ENCODE measurements at regions not wholly inside any gene's neighbourhood (a gene's known extent, or its start where the extent isn't known, plus 50 kb on each side); places are given as distances from the start of the nearest gene placed in this dataset.

DNA sequence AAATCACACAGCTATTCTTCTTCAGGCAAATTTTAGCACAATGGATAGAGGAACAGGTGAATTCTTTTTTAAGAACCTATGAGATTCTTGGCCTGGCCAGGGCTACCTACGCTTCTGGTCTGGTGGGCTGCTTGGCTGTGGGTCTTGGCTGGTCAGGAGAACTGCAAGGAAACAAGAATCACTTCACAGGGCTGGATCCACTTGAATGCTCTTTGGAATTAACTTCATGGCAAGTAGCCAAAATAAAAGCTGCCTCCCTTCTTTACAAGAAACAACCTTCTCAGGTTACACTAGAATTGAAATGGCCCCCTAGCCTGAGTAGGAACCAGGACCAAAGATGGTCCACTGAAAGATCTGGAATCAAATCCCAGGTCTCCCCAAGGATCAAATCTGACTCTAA is 519.1 kb downstream of the IQCM start:
- Mint-ChIP-seq H3K4me1 (no peaks in the 10 kb centered on the region), H3K4me3 (no peak overlapping the region), H3K27me3 (no peaks in the 10 kb centered on the region), H3K36me3 (no peaks in the 10 kb centered on the region), H3K9me3 (ENCODE audit: low read depth) (no peaks in the 10 kb centered on the region), H3K27ac (no peak overlapping the region)
- CTCF ChIA-PET = no interaction called here
- no peak for DNase-seq
- no peak for ATAC-seq

DNA sequence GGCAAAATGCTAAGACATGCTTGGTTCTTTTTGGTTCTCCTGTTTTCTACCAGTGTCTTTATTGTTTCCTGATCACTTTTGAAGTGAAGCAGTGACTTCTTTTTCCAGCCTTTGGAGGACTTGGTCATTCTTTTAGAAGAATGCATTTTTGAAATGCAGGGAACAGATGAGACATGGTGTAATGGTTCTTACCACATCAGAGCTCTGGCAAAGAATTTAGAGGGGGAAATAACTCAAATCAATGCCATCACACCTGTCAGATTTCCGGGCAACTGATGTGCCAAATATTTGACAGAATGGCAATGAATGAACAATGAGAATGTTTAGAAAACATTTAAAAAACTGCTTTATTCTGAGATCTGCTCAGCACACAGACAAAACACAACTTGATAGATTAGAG is 519.6 kb downstream of the IQCM start:
- Mint-ChIP-seq H3K4me1 (no peaks in the 10 kb centered on the region), H3K36me3 (no peaks in the 10 kb centered on the region), H3K27ac (no peak overlapping the region), H3K27me3 (no peaks in the 10 kb centered on the region), H3K4me3 (no peak overlapping the region), H3K9me3 (ENCODE audit: low read depth) (no peaks in the 10 kb centered on the region)
- ATAC-seq = no peak
- no peak for DNase-seq
- CTCF ChIA-PET = no interaction called here

DNA sequence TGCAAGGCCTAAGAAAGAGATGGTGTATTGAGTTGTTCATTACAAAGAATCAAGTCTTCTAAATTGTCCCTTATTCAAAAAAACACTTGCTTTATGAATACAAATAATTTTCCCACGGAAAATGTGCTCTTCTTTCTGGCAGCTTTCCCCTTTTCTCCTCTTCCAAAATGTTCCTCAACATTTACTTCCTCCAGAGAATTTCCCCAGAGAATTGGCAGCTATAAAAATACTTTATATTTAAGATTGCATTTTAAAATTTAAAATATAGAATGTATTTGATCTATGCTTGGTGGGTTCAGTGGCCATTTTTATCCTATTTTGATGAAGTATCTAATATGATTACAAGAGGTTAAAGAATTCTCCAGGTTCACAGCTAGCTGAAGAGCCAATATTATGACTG is 521.0 kb downstream of the IQCM start:
- no peaks in the 10 kb centered on the region for H3K9me3 Mint-ChIP-seq (ENCODE audit: low read depth)
- CTCF ChIA-PET = no interaction called here
- H3K36me3 Mint-ChIP-seq = no peaks in the 10 kb centered on the region
- ATAC-seq = no peak
- no peak for DNase-seq
- no peaks in the 10 kb centered on the region for H3K27me3 Mint-ChIP-seq
- H3K4me1 Mint-ChIP-seq = no peaks in the 10 kb centered on the region
- H3K27ac Mint-ChIP-seq = no peak overlapping the region
- H3K4me3 Mint-ChIP-seq = no peak overlapping the region

DNA sequence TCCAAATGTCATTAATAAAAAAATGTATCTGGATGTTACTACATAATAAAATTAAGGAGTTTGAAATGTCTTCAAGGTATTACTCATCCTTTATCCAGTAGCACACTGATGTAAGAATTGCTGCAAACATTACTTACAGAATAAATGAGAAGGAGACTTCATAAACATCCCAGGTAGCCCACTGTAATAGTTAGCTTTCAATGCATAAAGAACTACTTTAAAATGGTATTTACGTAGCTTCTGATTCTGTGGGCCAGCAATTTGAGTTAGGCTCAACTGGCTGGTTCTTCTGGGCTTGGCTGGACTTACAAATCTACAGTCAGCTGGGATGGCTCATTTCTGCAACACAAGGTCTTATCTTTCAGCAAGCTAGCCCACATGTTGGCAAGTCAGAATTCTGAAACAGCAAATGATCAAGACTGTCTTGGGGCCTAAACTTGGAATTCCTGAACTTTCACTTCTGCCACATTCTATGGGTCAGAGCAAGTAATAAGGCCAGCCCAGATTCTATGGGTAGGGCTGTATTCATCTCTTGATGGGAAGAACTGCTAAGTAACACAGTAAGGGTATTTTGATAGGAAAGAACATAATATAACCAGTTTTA is 522.5 kb downstream of the IQCM start:
- no peaks in the 10 kb centered on the region for H3K4me1 Mint-ChIP-seq
- CTCF ChIA-PET = no interaction called here
- DNase-seq (no peak), ATAC-seq (no peak)
- H3K27ac Mint-ChIP-seq = no peak overlapping the region
- no peaks in the 10 kb centered on the region for H3K27me3 Mint-ChIP-seq
- H3K36me3 Mint-ChIP-seq = no peaks in the 10 kb centered on the region
- H3K9me3 Mint-ChIP-seq (ENCODE audit: low read depth) = no peaks in the 10 kb centered on the region
- H3K4me3 Mint-ChIP-seq = no peak overlapping the region

DNA sequence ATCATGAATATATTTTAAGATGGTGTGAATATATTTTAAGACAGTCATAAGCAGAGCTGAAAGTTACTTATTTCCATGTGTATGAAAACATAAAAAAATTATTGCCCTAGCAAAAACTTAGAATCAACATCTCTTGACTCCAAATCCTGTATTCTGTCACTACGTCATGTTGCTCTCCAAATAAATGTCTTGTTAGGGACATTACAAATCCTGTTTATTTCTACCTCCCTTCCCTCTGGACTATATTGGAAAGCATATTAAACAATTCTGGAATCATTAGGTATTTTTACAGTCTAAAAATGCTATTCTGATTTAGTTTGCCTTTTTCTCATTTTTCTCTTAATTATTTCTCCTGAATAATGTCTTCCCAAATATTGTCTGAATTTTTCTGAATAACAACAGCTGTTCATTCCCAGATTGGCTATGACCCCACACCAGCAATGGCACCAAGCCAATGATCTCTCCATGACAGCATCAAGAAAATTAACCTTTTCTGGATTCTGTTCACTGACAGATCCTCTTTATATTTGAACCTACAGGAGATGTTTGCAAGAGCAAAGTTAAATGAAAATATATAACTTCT is 523.1 kb downstream of the IQCM start:
- H3K4me3 Mint-ChIP-seq = no peak overlapping the region
- CTCF ChIA-PET = no interaction called here

DNA sequence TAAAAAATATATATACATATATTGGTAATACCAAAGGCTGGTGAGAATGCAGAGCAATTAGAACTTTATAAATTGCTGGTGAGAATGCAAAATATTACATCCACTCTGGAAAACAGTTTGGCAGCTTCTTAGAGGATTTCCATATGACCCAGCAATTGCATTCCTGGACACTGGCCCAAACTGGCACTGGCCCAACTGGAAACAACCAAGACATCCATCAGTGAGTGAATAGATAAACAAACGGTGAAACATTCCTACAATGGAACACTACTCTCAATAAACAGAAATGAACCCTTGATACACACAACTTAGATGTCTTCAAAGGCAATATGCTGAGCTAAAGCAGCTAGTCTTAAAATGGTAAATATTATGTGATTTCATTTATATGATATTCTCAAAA is 524.2 kb downstream of the IQCM start:
- Mint-ChIP-seq H3K4me3 (no peak overlapping the region), H3K27ac (no peak overlapping the region), H3K27me3 (no peaks in the 10 kb centered on the region), H3K36me3 (no peaks in the 10 kb centered on the region), H3K4me1 (no peaks in the 10 kb centered on the region), H3K9me3 (ENCODE audit: low read depth) (no peaks in the 10 kb centered on the region)
- CTCF ChIA-PET = no interaction called here
- ATAC-seq = no peak
- DNase-seq = no peak

More for the DNA sequence above, 523.1 kb downstream of the IQCM start:
- H3K36me3 Mint-ChIP-seq = no peaks in the 10 kb centered on the region
- ATAC-seq (no peak), DNase-seq (no peak)
- H3K9me3 Mint-ChIP-seq (ENCODE audit: low read depth) = no peaks in the 10 kb centered on the region
- H3K27me3 Mint-ChIP-seq = no peaks in the 10 kb centered on the region
- no peak overlapping the region for H3K27ac Mint-ChIP-seq
- no peaks in the 10 kb centered on the region for H3K4me1 Mint-ChIP-seq

DNA sequence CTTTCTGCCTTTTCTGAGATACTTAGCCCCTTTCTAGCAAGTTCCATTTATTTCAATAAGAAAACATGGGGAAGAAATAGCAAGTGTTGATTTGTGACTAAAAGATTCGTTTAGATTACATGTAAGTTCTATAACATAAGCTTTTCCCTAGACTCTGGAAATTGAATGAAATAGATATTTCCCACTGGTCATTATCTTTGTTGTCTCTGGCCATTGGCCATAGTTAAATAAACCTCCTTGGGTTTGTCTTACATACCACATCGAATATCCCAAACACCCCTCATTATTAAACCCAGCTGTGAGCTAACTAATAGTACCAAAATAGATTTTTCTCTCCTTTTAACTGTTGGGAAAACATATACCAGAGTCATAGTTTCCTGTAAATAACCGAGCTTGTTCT is 534.8 kb downstream of the IQCM start:
- H3K4me1 Mint-ChIP-seq = no peaks in the 10 kb centered on the region
- H3K9me3 Mint-ChIP-seq (ENCODE audit: low read depth) = no peaks in the 10 kb centered on the region
- H3K4me3 Mint-ChIP-seq = no peak overlapping the region
- H3K36me3 Mint-ChIP-seq = no peaks in the 10 kb centered on the region
- CTCF ChIA-PET = no interaction called here
- no peak overlapping the region for H3K27ac Mint-ChIP-seq
- ATAC-seq (no peak), DNase-seq (no peak)
- H3K27me3 Mint-ChIP-seq = no peaks in the 10 kb centered on the region

DNA sequence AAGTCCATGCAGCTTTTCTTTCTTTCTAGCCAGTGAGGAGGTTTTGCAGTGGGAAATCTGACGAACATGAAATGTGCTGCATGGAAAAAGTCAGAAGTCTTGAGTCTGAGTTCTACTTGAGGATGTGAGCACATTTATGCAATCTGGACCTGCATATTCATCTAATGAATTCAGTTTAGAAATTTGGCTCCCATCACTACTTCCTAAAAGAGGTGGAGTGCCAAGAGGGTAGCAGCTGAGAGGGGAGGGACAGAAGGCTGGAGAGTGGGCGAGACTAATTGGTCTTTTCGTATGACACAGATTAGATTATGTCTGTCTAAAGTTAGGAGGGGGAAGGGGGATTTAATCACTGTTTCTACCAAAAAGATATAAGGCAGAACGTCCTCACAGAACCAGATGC is 535.9 kb downstream of the IQCM start:
- no peaks in the 10 kb centered on the region for H3K36me3 Mint-ChIP-seq
- DNase-seq (no peak), ATAC-seq (no peak)
- H3K4me1 Mint-ChIP-seq = no peaks in the 10 kb centered on the region
- no peaks in the 10 kb centered on the region for H3K9me3 Mint-ChIP-seq (ENCODE audit: low read depth)
- H3K27ac Mint-ChIP-seq = no peak overlapping the region
- CTCF ChIA-PET = no interaction called here
- H3K27me3 Mint-ChIP-seq = no peaks in the 10 kb centered on the region
- no peak overlapping the region for H3K4me3 Mint-ChIP-seq

DNA sequence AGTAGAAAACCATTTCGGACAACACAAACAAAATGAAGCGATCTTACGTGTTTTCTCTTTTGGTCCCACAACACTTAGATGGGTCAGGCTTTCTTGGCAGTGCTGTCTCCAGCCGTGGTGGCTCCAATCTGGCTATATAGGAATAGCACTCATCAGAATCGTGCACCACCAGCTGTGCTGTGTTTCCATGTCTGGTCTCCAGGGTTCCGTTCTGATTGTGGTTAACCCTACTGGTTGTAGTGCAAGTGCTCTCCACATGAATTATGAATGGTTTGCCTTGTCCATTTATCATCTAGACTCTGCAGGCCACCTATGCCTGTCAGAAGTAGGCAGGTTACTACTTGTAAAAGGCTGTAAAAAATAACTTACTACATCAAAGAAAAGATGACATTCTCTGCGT is 536.3 kb downstream of the IQCM start:
- no peak for ATAC-seq
- no peaks in the 10 kb centered on the region for H3K4me1 Mint-ChIP-seq
- no peaks in the 10 kb centered on the region for H3K27me3 Mint-ChIP-seq
- no peak for DNase-seq
- no peak overlapping the region for H3K27ac Mint-ChIP-seq
- no peaks in the 10 kb centered on the region for H3K9me3 Mint-ChIP-seq (ENCODE audit: low read depth)
- H3K36me3 Mint-ChIP-seq = no peaks in the 10 kb centered on the region
- CTCF ChIA-PET = no interaction called here
- no peak overlapping the region for H3K4me3 Mint-ChIP-seq

DNA sequence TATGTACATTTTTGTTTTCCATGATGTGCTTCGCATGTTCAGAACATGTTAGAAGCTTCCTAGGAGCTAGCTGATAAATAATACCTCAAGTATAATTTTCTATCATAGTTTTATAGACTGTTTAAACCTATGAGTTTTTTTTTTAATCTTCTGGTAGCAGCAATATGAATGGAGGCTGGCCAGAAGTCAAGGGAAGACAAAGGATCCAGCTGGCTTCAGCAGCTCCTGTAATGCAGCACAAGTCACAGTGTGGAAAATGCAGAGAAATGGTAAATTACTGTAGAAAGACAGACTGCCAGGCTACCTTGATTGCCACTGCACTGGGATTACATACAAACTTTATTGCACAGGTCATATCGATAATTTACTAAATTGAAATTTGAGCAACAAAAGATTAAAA is 537.9 kb downstream of the IQCM start:
- H3K36me3 Mint-ChIP-seq = no peaks in the 10 kb centered on the region
- ATAC-seq (no peak), DNase-seq (no peak)
- CTCF ChIA-PET = no interaction called here
- H3K27me3 Mint-ChIP-seq = no peaks in the 10 kb centered on the region
- H3K27ac Mint-ChIP-seq = no peak overlapping the region
- H3K4me1 Mint-ChIP-seq = no peaks in the 10 kb centered on the region
- no peaks in the 10 kb centered on the region for H3K9me3 Mint-ChIP-seq (ENCODE audit: low read depth)
- no peak overlapping the region for H3K4me3 Mint-ChIP-seq

DNA sequence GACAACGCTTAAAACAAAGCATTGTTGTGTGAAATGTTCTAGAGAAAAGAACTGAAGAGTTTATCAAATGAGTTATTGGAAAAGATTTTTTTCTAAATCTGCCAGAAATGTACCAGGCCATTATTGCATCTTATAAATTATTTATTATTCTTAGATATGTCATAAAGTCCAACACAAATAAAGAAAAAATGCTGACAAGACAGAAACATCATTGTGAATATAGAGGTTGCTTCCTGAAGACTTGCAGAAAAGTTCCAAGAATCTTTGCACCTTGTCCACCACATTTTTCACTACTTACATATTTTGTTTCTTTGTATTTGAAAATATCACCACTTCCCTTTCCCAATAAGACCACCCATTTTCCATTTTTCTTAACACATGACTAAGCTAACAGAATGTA is 545.8 kb downstream of the IQCM start:
- DNase-seq (no peak), ATAC-seq (no peak)
- H3K27me3 Mint-ChIP-seq = no peaks in the 10 kb centered on the region
- no peaks in the 10 kb centered on the region for H3K36me3 Mint-ChIP-seq
- no peaks in the 10 kb centered on the region for H3K4me1 Mint-ChIP-seq
- H3K4me3 Mint-ChIP-seq = no peak overlapping the region
- no peak overlapping the region for H3K27ac Mint-ChIP-seq
- CTCF ChIA-PET = interaction anchor here (0.6 kb wide), 1 partner anchor 1000 kb away, joined by 3 read pairs; no protein-coding TSS in a partner anchor
- H3K9me3 Mint-ChIP-seq (ENCODE audit: low read depth) = no peaks in the 10 kb centered on the region

DNA sequence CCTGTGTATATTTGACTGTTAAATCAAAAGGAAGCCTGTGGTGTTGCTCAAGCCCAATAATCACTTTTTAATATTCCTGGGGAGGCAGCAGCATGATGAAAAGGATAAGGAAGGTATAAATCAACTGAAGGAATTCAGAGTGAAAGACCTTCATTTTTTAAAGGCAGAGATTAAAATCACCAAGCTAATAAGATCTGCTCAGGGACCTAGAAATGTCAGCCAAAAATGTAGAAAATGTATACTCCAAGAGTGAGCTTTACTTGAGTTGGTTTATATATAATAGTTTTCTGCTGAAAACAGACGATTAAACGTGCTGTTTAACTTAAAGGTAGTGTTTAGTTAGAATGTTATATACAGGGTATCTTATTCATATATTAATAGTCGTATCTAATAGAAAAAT is 549.3 kb downstream of the IQCM start:
- ATAC-seq = no peak

DNA sequence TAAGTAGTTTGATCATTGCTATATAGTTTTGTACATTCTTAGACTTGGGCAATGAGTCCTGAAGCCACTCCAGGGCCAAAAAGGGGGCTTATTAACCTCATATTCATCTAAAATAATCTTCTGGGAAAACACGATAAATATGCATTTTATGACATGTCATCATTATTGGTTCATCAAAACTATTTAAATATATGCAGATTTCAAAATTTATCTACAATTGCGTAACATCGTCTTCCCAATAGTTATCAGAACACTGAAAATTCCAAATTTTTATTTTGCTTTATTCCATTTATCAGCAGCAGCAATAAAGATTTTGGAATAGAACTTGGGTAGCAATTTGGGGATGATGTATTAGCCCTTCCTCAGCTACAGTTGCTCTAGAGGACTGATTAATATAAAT is 550.0 kb downstream of the IQCM start:
- Mint-ChIP-seq H3K9me3 (ENCODE audit: low read depth) (no peaks in the 10 kb centered on the region), H3K27me3 (no peaks in the 10 kb centered on the region), H3K27ac (no peak overlapping the region), H3K36me3 (no peaks in the 10 kb centered on the region), H3K4me3 (no peak overlapping the region), H3K4me1 (no peaks in the 10 kb centered on the region)
- ATAC-seq (no peak), DNase-seq (no peak)
- CTCF ChIA-PET = no interaction called here

More for the DNA sequence above, 549.3 kb downstream of the IQCM start:
- CTCF ChIA-PET = no interaction called here
- no peak overlapping the region for H3K4me3 Mint-ChIP-seq
- no peaks in the 10 kb centered on the region for H3K9me3 Mint-ChIP-seq (ENCODE audit: low read depth)
- H3K27ac Mint-ChIP-seq = no peak overlapping the region
- DNase-seq = no peak
- H3K36me3 Mint-ChIP-seq = no peaks in the 10 kb centered on the region
- no peaks in the 10 kb centered on the region for H3K4me1 Mint-ChIP-seq
- H3K27me3 Mint-ChIP-seq = no peaks in the 10 kb centered on the region

DNA sequence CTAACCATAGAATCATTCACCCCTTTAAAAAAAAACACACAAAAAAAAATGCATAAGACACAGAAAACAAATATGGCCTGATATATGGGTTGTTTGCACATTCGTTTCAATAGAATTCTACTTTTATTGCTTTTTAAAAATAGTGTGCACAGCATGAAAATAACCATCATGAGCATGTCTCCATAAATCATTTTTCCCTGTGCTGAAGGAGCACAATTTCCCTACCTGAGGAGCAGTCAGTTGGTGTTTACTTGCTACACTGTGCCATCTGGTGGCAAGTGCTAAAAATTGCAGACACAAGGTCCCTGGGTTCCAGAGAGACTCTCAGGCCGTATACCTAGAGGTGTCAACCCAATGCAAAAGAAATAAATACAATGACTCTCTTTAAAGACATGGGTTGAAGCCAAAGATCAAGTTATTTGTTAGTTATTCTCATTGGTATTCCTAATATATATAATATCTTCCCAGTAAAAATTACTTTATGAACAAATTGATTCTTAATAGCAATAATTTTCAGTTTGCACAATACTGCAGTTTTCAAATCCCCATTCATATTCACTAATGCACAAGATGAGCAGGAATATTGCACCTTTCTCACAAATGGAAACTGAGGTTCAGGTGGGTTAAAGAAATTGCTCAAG is 551.4 kb downstream of the IQCM start:
- Mint-ChIP-seq H3K4me3 (no peak overlapping the region), H3K27ac (no peak overlapping the region), H3K36me3 (no peaks in the 10 kb centered on the region), H3K4me1 (no peaks in the 10 kb centered on the region), H3K27me3 (no peaks in the 10 kb centered on the region), H3K9me3 (ENCODE audit: low read depth) (no peaks in the 10 kb centered on the region)
- ATAC-seq (no peak), DNase-seq (no peak)
- CTCF ChIA-PET = no interaction called here

Measured in activated CD8-positive, alpha-beta memory T cell treated with anti-CD3 and anti-CD28 coated beads, Interleukin-2, amount 10 ng/mL, durations not matched to agents 7 days and 5 days (primary cell).